Hematopoietic multipotent progenitor cell (in vitro differentiated cells): ENCODE measurements at regions not wholly inside any gene's neighbourhood (a gene's known extent, or its start where the extent isn't known, plus 50 kb on each side); places are given as distances from the start of the nearest gene placed in this dataset.

ENCODE experiments used
- DNase-seq, 3 donors: peaks; one replicate each; pipeline ENCODE4 v3.0.0-alpha.2; 2011 to 2015; ENCODE audit warnings: low read depth in 2 of 3, low spot score in 2 of 3

GRCh38 chr12:61523276-61523992 lies 736.8 kb upstream of the USP15 start:
- DNase-seq, result no peak

GRCh38 chr12:61524851-61525250 lies 735.4 kb upstream of the USP15 start:
- DNase-seq, result no peak

GRCh38 chr12:61525331-61525730 lies 734.9 kb upstream of the USP15 start:
- DNase-seq, result no peak

- DNase-seq, result no peak
Measured at GRCh38 chr12:61530456-61530855, 729.7 kb upstream of the USP15 start.

- no peak for DNase-seq
Measured at GRCh38 chr12:61531195-61531594, 729.0 kb upstream of the USP15 start.

- no peak for DNase-seq
Measured at GRCh38 chr12:61536117-61536516, 724.1 kb upstream of the USP15 start.

- DNase-seq, result no peak
Measured at GRCh38 chr12:61536525-61536924, 723.7 kb upstream of the USP15 start.

- peak in 1 of 3 donors; percentile 10 for DNase-seq
Measured at GRCh38 chr12:61538951-61539350, 721.3 kb upstream of the USP15 start.

GRCh38 chr12:61542551-61542950 lies 717.7 kb upstream of the USP15 start:
- no peak for DNase-seq

GRCh38 chr12:61546296-61546695 lies 713.9 kb upstream of the USP15 start:
- no peak for DNase-seq

- DNase-seq, result no peak
Measured at GRCh38 chr12:61553091-61553490, 707.1 kb upstream of the USP15 start.

GRCh38 chr12:61554268-61555008 lies 705.8 kb upstream of the USP15 start:
- no peak for DNase-seq

GRCh38 chr12:61563665-61564450 lies 696.3 kb upstream of the USP15 start:
- DNase-seq, result no peak

GRCh38 chr12:61564466-61564865 lies 695.7 kb upstream of the USP15 start:
- DNase-seq, result no peak

GRCh38 chr12:61566183-61566582 lies 694.0 kb upstream of the USP15 start:
- no peak for DNase-seq

GRCh38 chr12:61574339-61574738 lies 685.9 kb upstream of the USP15 start:
- DNase-seq, result no peak

- DNase-seq, result no peak
Measured at GRCh38 chr12:61584943-61585342, 675.3 kb upstream of the USP15 start.

- DNase-seq, result peak in 1 of 3 donors; percentile 2
Measured at GRCh38 chr12:61590864-61591263, 669.3 kb upstream of the USP15 start.

GRCh38 chr12:61610143-61610542 lies 650.1 kb upstream of the USP15 start:
- no peak for DNase-seq

GRCh38 chr12:61629702-61630101 lies 630.5 kb upstream of the USP15 start:
- DNase-seq, result no peak

- no peak for DNase-seq
Measured at GRCh38 chr12:61646639-61647038, 613.6 kb upstream of the USP15 start.

- DNase-seq, result no peak
Measured at GRCh38 chr12:61647566-61647965, 612.6 kb upstream of the USP15 start.
